Activated CD4-positive, alpha-beta memory T cell treated with anti-CD3 and anti-CD28 coated beads, Interleukin-2, amount 10 ng/mL, durations not matched to agents 7 days and 5 days (primary cell): ENCODE measurements at regions not wholly inside any gene's neighbourhood (a gene's known extent, or its start where the extent isn't known, plus 50 kb on each side); places are given as distances from the start of the nearest gene placed in this dataset.
"Not testable (repeated sequence)": the region's sequence is repeated elsewhere in the genome, so short reads cannot be mapped to it uniquely, and the experiment has no call there.

Source experiments
- CTCF ChIA-PET: fragments of 350-600 bp; sonication (Branson Sonifier 250); formaldehyde crosslinking; loops from one replicate; lab custom pipeline; 2021; ENCODE audit warnings: antibody characterized with exemption, inconsistent platforms; lab: Charles Lee
- POLR2A ChIA-PET: fragments of 350-600 bp; sonication (Branson Sonifier 250); formaldehyde crosslinking; loops from one replicate; lab custom pipeline; 2021; ENCODE audit warnings: antibody characterized with exemption; lab: Charles Lee
- DNase-seq: peaks from one replicate; pipeline ENCODE4 v3.0.0-alpha.2; 2020
- H3K27ac Mint-ChIP-seq: one replicate; pipeline ENCODE4 v1.8.0; 2021; ENCODE audit warnings: mild to moderate bottlenecking, mixed read lengths
- H3K27me3 Mint-ChIP-seq: one replicate; pipeline ENCODE4 v1.8.0; 2021; ENCODE audit warnings: mixed read lengths
- H3K36me3 Mint-ChIP-seq: one replicate; pipeline ENCODE4 v1.8.0; 2021; ENCODE audit warnings: low read depth, mixed read lengths
- H3K4me1 Mint-ChIP-seq: one replicate; pipeline ENCODE4 v1.8.0; 2021; ENCODE audit warnings: mixed read lengths
- H3K4me3 Mint-ChIP-seq: one replicate; pipeline ENCODE4 v1.8.0; 2021; ENCODE audit warnings: mild to moderate bottlenecking, mixed read lengths
- H3K9me3 Mint-ChIP-seq: one replicate; pipeline ENCODE4 v1.8.0; 2021; ENCODE audit warnings: mixed read lengths

GRCh38 chr4:18698119-18698883, 676.7 kb upstream of the LCORL start:
- no peak for DNase-seq
- H3K27me3 Mint-ChIP-seq, result no peaks in the 10 kb centered on the region
- no peaks in the 10 kb centered on the region for H3K4me1 Mint-ChIP-seq
- H3K4me3 Mint-ChIP-seq, result no peak overlapping the region
- no peaks in the 10 kb centered on the region for H3K36me3 Mint-ChIP-seq
- no peaks in the 10 kb centered on the region for H3K9me3 Mint-ChIP-seq
- H3K27ac Mint-ChIP-seq, result no peak overlapping the region
- POLR2A ChIA-PET, result no interaction called here
- CTCF ChIA-PET, result no interaction called here

DNA sequence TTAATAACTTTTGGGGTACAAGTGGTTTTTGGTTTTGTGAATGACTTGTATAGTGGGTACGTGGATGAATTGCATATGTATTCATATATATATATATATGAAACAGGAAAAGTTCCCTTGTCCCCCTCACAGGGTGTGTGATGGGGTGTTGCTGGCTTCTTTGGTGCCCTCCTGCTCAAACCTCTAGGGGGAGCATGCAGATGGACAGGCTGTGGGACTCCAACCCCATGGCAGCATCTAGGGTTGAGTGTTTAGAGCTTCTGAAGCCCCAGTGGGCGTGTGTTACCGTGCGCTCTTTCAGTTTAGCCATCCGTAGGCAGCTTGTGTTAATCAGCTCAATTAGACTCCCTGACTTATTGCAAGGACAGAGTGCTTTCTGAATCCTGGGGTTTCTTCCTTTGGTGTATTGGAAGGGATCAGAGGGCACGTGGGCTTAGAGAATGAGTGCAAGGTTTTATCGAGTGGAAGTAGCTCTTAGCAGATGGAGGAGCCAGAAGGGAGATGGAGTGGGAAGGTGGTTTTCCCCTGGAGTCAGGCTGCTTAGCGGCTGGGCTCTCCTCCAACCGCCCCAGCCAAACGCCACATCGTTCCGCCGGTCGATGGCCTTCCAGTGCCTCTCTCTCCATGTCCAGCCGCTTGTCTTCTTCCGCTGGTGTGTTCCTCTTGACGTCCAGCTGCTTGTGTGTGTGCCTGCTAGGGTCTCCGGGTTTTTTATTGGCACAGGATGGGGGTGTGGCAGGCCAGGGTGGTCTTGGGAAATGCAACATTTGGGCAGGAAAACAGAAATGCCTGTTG, 674.4 kb upstream of the LCORL start:
- CTCF ChIA-PET, result no interaction called here

DNA sequence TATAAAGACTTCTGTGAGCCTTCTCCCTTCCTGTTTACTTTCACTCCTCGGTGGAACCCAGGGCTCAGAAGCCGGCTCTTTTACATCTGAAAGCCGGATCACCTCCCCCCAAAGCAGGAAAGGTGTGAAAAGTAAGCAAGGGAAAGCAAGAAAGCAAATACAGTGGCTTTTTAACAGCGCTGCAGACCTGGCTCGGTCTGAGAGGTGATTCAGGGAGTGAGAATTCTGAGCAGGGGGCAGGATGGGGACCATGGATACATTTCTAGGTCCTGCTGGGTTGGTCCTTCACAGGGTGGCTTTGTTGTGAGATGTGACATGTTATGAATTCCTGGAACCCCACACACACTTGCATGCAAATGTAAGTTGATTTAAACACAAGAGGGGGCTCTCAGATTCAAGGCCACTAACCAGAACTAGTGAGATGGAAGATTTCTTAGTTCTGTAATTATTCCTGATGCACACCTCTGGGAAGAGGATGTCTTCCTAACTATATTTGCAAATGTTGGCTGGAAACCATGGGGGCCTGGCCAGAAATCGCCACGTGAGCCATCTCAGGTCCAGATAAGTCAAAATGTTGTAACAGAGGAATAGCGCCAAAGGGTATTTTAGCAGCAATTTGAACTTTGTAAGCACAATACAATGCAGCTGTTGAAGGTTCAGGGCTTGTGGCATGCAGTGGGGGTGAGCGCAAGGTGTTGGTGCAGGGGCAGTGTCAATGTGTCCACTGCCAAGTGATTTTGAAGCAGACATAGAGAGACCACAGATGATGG, 670.1 kb upstream of the LCORL start:
- Mint-ChIP-seq H3K36me3 (no peaks in the 10 kb centered on the region), H3K9me3 (no peaks in the 10 kb centered on the region), H3K27me3 (peaks cover 8% of the 10 kb centered on the region), H3K4me3 (no peak overlapping the region), H3K27ac (no peak overlapping the region), H3K4me1 (no peaks in the 10 kb centered on the region)
- ChIA-PET POLR2A (no interaction called here), CTCF (no interaction called here)
- DNase-seq, result no peak

More for the DNA sequence above, 674.4 kb upstream of the LCORL start:
- no peaks in the 10 kb centered on the region for H3K9me3 Mint-ChIP-seq
- no peak overlapping the region for H3K4me3 Mint-ChIP-seq
- POLR2A ChIA-PET, result no interaction called here
- no peak for DNase-seq
- peaks cover 2% of the 10 kb centered on the region for H3K27me3 Mint-ChIP-seq
- H3K36me3 Mint-ChIP-seq, result no peaks in the 10 kb centered on the region
- no peak overlapping the region for H3K27ac Mint-ChIP-seq
- no peaks in the 10 kb centered on the region for H3K4me1 Mint-ChIP-seq

DNA sequence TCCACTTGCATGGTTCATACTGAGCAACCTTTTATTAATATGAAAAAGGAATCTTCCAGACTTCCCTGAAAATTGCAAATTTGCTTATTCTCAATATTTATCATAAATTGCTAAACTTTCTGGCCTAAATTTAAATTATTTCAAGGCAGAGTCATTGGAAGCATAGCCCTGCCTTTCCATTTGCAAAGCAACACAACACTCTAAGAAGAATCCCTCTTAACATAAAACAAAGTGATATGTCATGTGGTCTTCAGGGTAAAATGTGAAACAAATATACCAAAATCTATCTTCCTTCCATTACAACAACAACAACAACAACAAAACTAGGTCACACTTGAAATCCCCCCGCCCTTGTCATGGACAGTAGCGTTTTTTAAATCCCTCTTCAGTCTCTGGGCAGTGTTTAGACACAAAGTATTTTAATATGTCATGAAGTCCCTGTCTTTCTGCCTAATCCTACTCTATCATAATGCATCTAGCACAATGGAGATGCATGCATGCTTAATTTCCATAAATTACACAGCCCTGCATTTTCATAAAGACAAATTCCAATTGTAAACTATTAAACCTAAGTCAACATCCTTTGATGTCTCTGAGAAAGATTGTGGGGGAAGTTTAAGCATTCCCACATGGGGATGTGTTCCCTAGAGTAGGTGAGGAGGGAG, 668.9 kb upstream of the LCORL start:
- Mint-ChIP-seq H3K27me3 (peaks cover 8% of the 10 kb centered on the region), H3K9me3 (no peaks in the 10 kb centered on the region), H3K27ac (no peak overlapping the region), H3K4me1 (no peaks in the 10 kb centered on the region), H3K36me3 (no peaks in the 10 kb centered on the region), H3K4me3 (no peak overlapping the region)
- POLR2A ChIA-PET, result no interaction called here
- no peak for DNase-seq
- CTCF ChIA-PET, result no interaction called here

GRCh38 chr4:18689308-18690115, 668.0 kb upstream of the LCORL start:
- Mint-ChIP-seq H3K4me3 (no peak overlapping the region), H3K27me3 (peaks cover 8% of the 10 kb centered on the region), H3K27ac (no peak overlapping the region), H3K9me3 (no peaks in the 10 kb centered on the region), H3K4me1 (no peaks in the 10 kb centered on the region), H3K36me3 (no peaks in the 10 kb centered on the region)
- peak; percentile 24 for DNase-seq
- ChIA-PET POLR2A (no interaction called here), CTCF (no interaction called here)

DNA sequence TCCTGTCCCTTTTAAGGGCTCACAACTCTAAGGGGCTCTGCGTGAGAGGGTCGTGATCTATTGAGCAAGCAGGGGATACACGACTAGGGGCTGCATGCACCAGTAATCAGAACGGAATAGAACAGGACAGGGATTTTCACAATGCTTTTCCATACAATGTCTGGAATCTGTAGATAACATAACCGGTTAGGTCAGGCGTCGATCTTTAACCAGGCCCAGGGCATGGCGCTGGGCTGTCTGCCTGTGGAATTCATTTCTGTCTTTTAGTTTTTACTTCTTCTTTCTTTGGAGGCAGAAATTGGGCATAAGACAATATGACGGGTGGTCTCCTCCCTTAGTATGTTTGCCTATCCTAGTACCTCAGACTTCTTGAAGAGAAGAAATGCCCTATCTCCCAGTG, 666.8 kb upstream of the LCORL start:
- H3K27ac Mint-ChIP-seq, H3K9me3 Mint-ChIP-seq, POLR2A ChIA-PET, H3K27me3 Mint-ChIP-seq, H3K36me3 Mint-ChIP-seq, H3K4me3 Mint-ChIP-seq, H3K4me1 Mint-ChIP-seq, DNase-seq, CTCF ChIA-PET: not testable (repeated sequence)

DNA sequence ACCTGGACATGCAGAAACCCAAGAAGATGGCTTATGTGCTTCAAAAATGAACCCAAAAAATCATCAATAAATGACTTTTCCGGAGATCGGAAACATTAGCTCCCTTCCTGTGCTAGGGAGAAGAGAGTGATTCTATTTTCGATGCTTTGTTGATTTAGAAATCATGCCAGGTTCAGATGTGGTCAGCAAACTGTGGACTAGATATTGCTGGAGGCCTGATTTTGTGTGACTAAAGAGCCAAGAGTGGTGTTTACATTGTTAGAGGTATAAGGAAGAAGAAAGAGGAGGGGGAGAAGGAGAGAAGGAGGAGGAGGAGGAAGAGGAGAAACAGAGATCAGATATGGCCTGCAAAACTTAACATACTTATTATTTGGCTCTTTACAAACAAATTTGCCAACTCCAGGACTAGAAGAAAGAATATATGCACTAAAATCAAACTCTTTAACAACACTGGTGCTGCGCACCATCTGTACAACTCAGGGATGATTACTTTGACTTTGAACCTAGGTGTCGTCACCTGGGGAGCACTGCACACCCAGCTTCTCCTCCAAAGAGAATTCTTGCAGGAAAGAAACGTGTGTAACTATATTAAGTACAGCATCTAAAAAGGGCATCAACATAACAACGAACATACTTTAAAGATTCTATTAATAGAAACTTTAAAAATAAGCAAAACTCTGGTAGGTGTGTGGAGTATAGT, 664.9 kb upstream of the LCORL start:
- ChIA-PET POLR2A (no interaction called here), CTCF (no interaction called here)
- Mint-ChIP-seq H3K4me1 (no peaks in the 10 kb centered on the region), H3K27ac (no peak overlapping the region), H3K36me3 (no peaks in the 10 kb centered on the region), H3K27me3 (peaks cover 8% of the 10 kb centered on the region), H3K4me3 (no peak overlapping the region), H3K9me3 (no peaks in the 10 kb centered on the region)
- DNase-seq, result no peak

- Mint-ChIP-seq H3K36me3 (no peaks in the 10 kb centered on the region), H3K4me1 (no peaks in the 10 kb centered on the region), H3K27ac (no peak overlapping the region), H3K4me3 (no peak overlapping the region), H3K9me3 (no peaks in the 10 kb centered on the region), H3K27me3 (no peaks in the 10 kb centered on the region)
- ChIA-PET POLR2A (no interaction called here), CTCF (no interaction called here)
- no peak for DNase-seq
These were observed 663.4 kb upstream of the LCORL start for GRCh38 chr4:18684932-18685331.

- ChIA-PET CTCF (no interaction called here), POLR2A (no interaction called here)
- Mint-ChIP-seq H3K36me3 (no peaks in the 10 kb centered on the region), H3K4me1 (no peaks in the 10 kb centered on the region), H3K27ac (no peak overlapping the region), H3K4me3 (no peak overlapping the region), H3K27me3 (no peaks in the 10 kb centered on the region), H3K9me3 (no peaks in the 10 kb centered on the region)
- DNase-seq, result no peak
These were observed 655.0 kb upstream of the LCORL start for GRCh38 chr4:18676526-18676915.

GRCh38 chr4:18675586-18676525, 654.3 kb upstream of the LCORL start:
- ChIA-PET CTCF (no interaction called here), POLR2A (no interaction called here)

GRCh38 chr4:18670034-18670433, 648.5 kb upstream of the LCORL start:
- Mint-ChIP-seq H3K4me3 (no peak overlapping the region), H3K4me1 (no peaks in the 10 kb centered on the region), H3K27me3 (no peaks in the 10 kb centered on the region), H3K36me3 (no peaks in the 10 kb centered on the region), H3K9me3 (no peaks in the 10 kb centered on the region), H3K27ac (no peak overlapping the region)
- ChIA-PET CTCF (no interaction called here), POLR2A (no interaction called here)
- no peak for DNase-seq

More at GRCh38 chr4:18675586-18676525, 654.3 kb upstream of the LCORL start:
- H3K4me1 Mint-ChIP-seq, result no peaks in the 10 kb centered on the region
- no peak overlapping the region for H3K27ac Mint-ChIP-seq
- no peak overlapping the region for H3K4me3 Mint-ChIP-seq
- no peaks in the 10 kb centered on the region for H3K27me3 Mint-ChIP-seq
- no peaks in the 10 kb centered on the region for H3K36me3 Mint-ChIP-seq
- no peaks in the 10 kb centered on the region for H3K9me3 Mint-ChIP-seq
- DNase-seq, result no peak
